ENCODE measurements at regions not wholly inside any gene's neighbourhood (a gene's known extent, or its start where the extent isn't known, plus 50 kb on each side); places are given as distances from the start of the nearest gene placed in this dataset.
"Not testable (repeated sequence)": the region's sequence is repeated elsewhere in the genome, so short reads cannot be mapped to it uniquely, and the experiment has no call there.

- DNase-seq, result no peak
These were observed 295.6 kb upstream of the DDHD1 start for GRCh38 chr14:53448682-53449081.

GRCh38 chr14:53444677-53445312 lies 291.7 kb upstream of the DDHD1 start:
- no peak for DNase-seq

GRCh38 chr14:53441789-53442188 lies 288.7 kb upstream of the DDHD1 start:
- DNase-seq, result no peak

- no peak for DNase-seq
These were observed 284.7 kb upstream of the DDHD1 start for GRCh38 chr14:53437858-53438257.

- DNase-seq, result no peak
These were observed 279.3 kb upstream of the DDHD1 start for GRCh38 chr14:53432378-53432802.

GRCh38 chr14:53430870-53431269 lies 277.7 kb upstream of the DDHD1 start:
- DNase-seq, result no peak

GRCh38 chr14:53412819-53413675 lies 259.9 kb upstream of the DDHD1 start:
- DNase-seq, result no peak

- DNase-seq, result no peak
These were observed 258.0 kb upstream of the DDHD1 start for GRCh38 chr14:53411125-53411524.

- no peak for DNase-seq
These were observed 256.8 kb upstream of the DDHD1 start for GRCh38 chr14:53409969-53410368.

- DNase-seq, result no peak
These were observed 256.2 kb upstream of the DDHD1 start for GRCh38 chr14:53409289-53409688.

GRCh38 chr14:53408175-53408879 lies 255.2 kb upstream of the DDHD1 start:
- no peak for DNase-seq

- no peak for DNase-seq
These were observed 253.4 kb upstream of the DDHD1 start for GRCh38 chr14:53406519-53406918.

- DNase-seq, result no peak
These were observed 248.5 kb upstream of the DDHD1 start for GRCh38 chr14:53401646-53402045.

- DNase-seq, result no peak
These were observed 245.9 kb upstream of the DDHD1 start for GRCh38 chr14:53399057-53399456.

GRCh38 chr14:53398616-53399015 lies 245.5 kb upstream of the DDHD1 start:
- DNase-seq, result no peak

- DNase-seq, result not testable (repeated sequence)
These were observed 242.1 kb upstream of the DDHD1 start for GRCh38 chr14:53395267-53395666.

- DNase-seq, result no peak
These were observed 238.6 kb upstream of the DDHD1 start for GRCh38 chr14:53391631-53392285.

- DNase-seq, result no peak
These were observed 238.0 kb upstream of the DDHD1 start for GRCh38 chr14:53391156-53391555.

- DNase-seq, result no peak
These were observed 236.9 kb upstream of the DDHD1 start for GRCh38 chr14:53390008-53390407.

GRCh38 chr14:53389202-53389601 lies 236.1 kb upstream of the DDHD1 start:
- no peak for DNase-seq

GRCh38 chr14:53386362-53386761 lies 233.2 kb upstream of the DDHD1 start:
- DNase-seq, result no peak

- no peak for DNase-seq
These were observed 231.4 kb upstream of the DDHD1 start for GRCh38 chr14:53384536-53384935.

- no peak for DNase-seq
These were observed 230.9 kb upstream of the DDHD1 start for GRCh38 chr14:53384073-53384472.

Data from CD4-positive, alpha-beta T cell treated with Interleukin-15 for 1 hour (primary cell).